ENCODE measurements at regions not wholly inside any gene's neighbourhood (a gene's known extent, or its start where the extent isn't known, plus 50 kb on each side); places are given as distances from the start of the nearest gene placed in this dataset.

DNA sequence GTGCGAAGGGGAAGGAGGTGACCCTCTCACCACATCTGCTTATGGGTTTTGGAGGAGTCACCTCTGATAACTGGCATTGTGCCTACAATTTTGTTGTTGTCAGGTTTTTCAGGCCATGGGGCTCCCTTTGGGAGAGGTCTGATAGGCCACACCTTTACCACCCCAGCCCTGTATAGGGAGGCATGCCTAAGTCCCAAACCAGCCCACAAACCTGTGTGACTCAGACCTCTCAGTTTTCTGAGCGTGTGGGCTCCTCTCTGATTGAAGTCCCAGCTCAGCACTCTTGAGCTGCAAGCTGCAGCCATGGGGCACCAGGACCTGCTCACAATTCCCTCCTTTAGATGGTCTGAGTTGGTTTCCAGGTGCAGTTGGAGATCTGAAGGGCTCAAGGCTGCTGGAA is 1429.3 kb upstream of the TMEM132C start:
- H3K4me3 ChIP-seq (ENCODE audit: low read depth, low read length): no peak overlapping the region

DNA sequence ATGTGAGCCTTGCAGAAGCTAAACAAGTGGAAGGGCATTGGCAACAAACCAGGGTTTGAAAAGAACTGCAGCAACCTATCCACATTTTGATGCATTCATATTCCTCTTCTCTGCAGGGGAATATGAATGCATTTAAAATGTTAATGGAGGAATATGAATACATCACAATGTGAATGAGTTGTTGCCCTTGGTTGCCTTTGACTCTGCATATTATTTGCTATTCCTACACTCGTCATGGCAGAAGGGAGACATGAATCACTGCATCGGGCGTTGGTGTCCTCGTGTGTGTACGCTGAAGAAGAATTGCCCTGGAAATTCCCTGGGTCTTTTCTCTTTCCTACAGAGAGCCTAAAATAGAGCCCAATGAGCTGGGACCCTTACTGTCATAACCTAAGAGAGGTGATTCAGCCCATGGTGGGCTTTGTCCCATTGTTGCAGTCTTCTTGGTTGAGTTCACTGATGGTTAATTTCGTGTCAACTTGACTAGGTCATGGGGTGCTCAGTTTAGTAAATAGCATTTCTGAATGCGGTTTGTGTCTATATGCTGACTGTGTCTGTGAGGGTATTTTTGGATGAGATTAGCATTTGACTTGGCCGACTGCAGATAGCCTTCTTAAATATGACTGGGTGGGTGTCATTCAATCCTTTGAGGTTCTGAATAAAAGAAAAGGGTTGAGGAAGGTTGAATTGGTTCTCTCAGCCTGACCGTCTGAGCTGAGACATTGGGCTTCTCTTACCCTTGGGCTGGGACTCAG is 1422.9 kb upstream of the TMEM132C start:
- H3K4me3 ChIP-seq (ENCODE audit: low read depth, low read length): no peak overlapping the region
- DNase-seq (ENCODE audit: low read depth): no peak
- TF ChIP-seq, protein P1, sequence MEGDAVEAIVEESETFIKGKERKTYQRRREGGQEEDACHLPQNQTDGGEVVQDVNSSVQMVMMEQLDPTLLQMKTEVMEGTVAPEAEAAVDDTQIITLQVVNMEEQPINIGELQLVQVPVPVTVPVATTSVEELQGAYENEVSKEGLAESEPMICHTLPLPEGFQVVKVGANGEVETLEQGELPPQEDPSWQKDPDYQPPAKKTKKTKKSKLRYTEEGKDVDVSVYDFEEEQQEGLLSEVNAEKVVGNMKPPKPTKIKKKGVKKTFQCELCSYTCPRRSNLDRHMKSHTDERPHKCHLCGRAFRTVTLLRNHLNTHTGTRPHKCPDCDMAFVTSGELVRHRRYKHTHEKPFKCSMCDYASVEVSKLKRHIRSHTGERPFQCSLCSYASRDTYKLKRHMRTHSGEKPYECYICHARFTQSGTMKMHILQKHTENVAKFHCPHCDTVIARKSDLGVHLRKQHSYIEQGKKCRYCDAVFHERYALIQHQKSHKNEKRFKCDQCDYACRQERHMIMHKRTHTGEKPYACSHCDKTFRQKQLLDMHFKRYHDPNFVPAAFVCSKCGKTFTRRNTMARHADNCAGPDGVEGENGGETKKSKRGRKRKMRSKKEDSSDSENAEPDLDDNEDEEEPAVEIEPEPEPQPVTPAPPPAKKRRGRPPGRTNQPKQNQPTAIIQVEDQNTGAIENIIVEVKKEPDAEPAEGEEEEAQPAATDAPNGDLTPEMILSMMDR (conservative IDR thresholded peaks at IDR 0.05; ENCODE audit: low read depth, low read length): no peak

More for the DNA sequence above, 1429.3 kb upstream of the TMEM132C start:
- TF ChIP-seq, protein P1 (conservative IDR thresholded peaks at IDR 0.05; ENCODE audit: low read depth, low read length): no peak
- DNase-seq (ENCODE audit: low read depth): no peak

DNA sequence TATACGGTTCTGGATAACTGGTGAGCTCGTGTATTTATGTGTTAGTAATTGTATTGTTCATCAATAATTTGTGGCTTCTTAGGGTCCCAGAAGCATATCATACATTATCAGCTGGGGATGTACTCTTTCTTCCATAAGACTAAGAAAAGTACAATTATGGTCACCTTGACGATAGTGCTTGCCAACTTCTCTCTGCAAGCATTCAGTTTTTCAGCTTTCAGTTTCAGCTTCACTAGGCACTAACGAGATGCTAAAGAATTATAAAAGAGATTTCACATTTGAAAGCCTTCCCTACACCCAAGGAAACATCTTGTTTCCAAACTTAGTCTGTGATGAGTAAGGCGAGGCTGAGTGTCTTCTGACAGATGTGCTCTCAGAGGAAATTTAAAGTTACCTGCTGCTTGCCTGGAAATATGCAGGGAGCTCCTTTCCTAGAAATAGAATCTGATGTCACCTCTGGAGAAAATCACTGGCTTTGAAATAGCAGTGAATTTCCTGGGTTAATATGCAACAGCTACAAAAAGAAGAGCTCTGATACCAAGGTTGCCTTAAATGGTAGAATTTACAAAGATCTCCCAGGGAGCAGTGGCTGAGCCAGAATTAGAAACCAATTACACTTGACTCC is 1419.9 kb upstream of the TMEM132C start:
- TF ChIP-seq, protein P1 (conservative IDR thresholded peaks at IDR 0.05; ENCODE audit: low read depth, low read length): no peak
- DNase-seq (ENCODE audit: low read depth): no peak
- H3K4me3 ChIP-seq (ENCODE audit: low read depth, low read length): no peak overlapping the region

DNA sequence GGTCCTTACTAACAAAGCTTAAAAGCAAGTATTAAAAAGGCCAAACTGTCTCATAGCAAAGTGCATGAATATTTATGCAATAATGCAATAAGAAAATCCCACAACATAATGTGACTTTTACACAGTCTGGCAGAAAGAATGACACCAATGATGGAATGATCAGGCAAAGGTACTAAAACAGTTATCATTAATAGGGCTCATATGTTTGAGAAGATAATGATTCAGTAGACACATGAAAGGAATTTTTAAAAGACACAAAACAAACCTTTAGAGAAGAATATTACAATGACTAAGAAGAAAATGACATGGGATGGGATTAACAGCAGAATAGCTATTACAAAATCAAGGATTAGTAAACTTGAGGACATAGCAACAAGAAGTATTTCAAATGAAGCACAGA is 1411.2 kb upstream of the TMEM132C start:
- no peak for DNase-seq (ENCODE audit: low read depth)

DNA sequence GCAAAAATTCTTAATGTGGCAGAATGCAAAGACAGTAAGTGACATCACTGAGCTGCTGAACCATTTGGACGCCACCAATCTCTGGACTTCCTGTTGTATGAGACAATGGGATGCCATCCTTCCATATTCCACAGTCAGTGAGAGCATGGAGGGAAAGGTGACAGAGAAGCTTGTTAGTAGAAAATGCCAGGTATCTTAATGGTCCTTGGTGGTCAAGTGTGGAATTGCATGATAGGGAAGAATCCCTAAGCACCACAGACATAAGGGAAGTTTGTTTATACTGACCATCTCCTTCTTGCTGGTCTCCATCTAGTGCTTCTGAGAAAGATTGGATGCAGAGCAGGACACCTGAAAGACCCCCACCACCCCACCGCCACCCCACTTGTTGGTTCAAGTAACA is 1410.0 kb upstream of the TMEM132C start:
- TF ChIP-seq, protein P1 (conservative IDR thresholded peaks at IDR 0.05; ENCODE audit: low read depth, low read length): no peak
- H3K4me3 ChIP-seq (ENCODE audit: low read depth, low read length): no peak overlapping the region
- no peak for DNase-seq (ENCODE audit: low read depth)

More for the DNA sequence above, 1411.2 kb upstream of the TMEM132C start:
- TF ChIP-seq, protein P1 (conservative IDR thresholded peaks at IDR 0.05; ENCODE audit: low read depth, low read length): no peak
- no peak overlapping the region for H3K4me3 ChIP-seq (ENCODE audit: low read depth, low read length)

DNA sequence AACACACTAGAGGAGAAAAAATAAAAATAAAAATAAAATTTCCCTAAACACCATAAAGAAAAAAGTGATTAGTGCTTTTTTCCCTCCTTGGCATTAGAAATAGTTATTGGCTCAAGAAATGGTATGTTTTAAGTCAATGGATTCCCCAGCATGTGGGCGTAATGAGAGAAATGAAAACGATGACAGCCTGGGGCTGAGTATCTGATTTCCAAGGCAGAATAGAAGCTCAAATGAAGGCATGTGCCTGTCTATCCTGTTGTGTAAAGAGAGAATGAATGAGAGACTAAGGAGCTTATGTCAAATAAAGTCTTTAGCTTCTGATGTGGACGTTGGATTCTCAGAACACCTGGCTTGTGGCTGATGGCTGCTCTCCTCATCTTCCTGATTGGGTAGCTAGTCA is 1408.4 kb upstream of the TMEM132C start:
- no peak for DNase-seq (ENCODE audit: low read depth)
- TF ChIP-seq, protein P1 (conservative IDR thresholded peaks at IDR 0.05; ENCODE audit: low read depth, low read length): no peak

More for the DNA sequence above, 1408.4 kb upstream of the TMEM132C start:
- H3K4me3 ChIP-seq (ENCODE audit: low read depth, low read length): no peak overlapping the region
